HG02763 (cell line): ENCODE measurements at regions not wholly inside any gene's neighbourhood (a gene's known extent, or its start where the extent isn't known, plus 50 kb on each side); places are given as distances from the start of the nearest gene placed in this dataset.
"Not testable (repeated sequence)": the region's sequence is repeated elsewhere in the genome, so short reads cannot be mapped to it uniquely, and the experiment has no call there.

Source experiments
- ATAC-seq: cut with Tn5 transposase; IDR thresholded peaks from one replicate; pipeline ENCODE4 v1.9.1; 2021; ENCODE audit warnings: mild to moderate bottlenecking, moderate library complexity; ENCODE audit not compliant: unreplicated experiment

GRCh38 chr1:177432897-177433296 is 262.1 kb downstream of the BRINP2 start:
- no peak for ATAC-seq

DNA sequence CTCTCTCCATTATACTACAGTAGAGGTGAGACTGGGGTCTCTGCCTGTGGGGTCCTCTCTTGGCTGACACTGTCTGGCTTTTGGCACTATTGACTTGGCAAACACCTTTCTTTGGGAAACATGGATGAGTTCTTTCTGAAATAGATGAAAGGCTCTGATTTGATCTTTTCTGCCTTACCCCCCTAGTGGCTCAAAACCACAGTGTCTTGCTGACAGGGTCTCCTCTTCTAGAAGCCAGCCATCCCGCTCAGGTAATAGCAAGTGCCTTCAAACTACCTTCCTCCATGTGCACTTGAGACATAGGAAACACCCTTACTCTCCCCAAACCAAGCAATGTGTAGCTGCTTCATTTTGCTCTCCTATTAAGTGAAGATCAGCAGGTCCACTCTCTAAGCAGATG is 260.4 kb downstream of the BRINP2 start:
- no peak for ATAC-seq

DNA sequence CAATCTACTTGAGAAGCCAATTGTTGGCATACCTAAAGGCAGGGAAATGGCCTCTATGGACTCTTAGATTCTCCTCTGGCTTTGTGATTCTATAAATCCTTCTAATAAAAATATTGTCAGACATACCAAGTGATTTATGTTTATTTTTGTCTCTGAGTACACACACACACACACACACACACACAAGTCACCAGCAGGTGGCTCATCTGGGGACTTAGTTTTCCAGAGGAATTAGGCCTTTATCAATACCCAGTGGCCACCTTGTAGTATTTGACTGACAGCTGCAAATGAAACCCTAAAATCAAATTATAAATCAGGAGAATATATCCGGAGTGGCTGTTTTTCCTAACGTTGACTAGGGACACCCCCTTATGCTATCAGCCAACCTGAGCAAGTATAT is 258.5 kb downstream of the BRINP2 start:
- no peak for ATAC-seq

DNA sequence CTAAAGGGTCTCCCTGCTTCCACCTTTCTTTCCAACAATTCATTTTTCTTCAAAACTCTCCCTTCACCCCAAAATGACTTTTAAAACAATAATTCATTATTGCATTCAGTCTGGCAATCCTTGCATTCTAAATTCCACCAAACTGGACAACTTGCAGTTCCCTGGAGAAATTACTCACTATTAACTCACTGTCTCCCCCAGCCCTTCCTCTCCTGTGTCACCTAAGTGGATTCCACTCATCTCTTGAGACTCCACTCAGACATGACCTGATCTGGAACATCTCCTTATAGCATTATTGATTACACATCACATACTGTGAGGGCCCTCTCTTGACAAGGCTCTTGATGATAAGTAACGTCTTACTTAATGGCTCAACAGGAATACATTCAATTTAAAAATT is 257.1 kb downstream of the BRINP2 start:
- no peak for ATAC-seq

GRCh38 chr1:177426497-177426896 is 255.7 kb downstream of the BRINP2 start:
- no peak for ATAC-seq

GRCh38 chr1:177425199-177425598 is 254.4 kb downstream of the BRINP2 start:
- no peak for ATAC-seq

DNA sequence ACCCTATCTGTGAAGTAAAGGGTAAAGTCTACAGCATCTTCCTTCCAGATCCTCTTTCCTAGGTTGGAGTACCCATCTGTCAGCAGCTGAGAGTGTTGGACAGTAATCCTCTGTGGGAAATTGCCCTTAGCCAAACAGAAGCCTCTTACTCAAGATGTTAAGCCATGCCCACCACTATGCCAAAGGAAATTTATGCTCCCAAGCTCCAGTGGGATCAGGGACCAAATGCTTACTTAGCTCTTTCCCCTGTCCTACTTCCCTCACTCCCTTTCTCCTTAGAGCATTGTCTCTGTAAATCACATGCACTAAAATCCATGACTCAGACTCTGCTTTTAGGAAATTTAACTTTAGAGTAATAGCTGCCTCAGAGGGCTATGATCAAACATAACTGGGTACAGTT is 254.0 kb downstream of the BRINP2 start:
- ATAC-seq = no peak

DNA sequence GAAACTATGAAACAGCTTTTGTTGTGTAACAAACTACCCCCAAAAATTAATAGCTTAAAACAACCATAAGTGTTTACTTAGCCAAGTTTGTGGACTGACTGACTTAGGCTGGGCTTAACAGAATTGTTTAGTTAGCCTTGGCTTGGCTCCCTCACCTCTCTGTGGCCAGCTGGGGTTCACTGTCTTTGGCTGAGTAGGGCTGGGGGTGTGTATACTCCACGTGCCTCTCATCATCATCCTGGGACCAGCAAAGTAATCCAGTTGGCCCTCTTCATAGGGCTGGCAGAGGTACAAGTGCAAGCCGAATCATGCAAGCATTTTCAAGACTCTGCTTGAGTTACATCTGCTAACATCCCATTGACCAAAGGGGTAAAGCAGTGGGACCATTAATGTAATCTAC is 252.3 kb downstream of the BRINP2 start:
- no peak for ATAC-seq

GRCh38 chr1:177413982-177414596 is 243.3 kb downstream of the BRINP2 start:
- no peak for ATAC-seq

GRCh38 chr1:177411381-177411780 is 240.6 kb downstream of the BRINP2 start:
- ATAC-seq = no peak

GRCh38 chr1:177410179-177410766 is 239.5 kb downstream of the BRINP2 start:
- ATAC-seq = no peak

DNA sequence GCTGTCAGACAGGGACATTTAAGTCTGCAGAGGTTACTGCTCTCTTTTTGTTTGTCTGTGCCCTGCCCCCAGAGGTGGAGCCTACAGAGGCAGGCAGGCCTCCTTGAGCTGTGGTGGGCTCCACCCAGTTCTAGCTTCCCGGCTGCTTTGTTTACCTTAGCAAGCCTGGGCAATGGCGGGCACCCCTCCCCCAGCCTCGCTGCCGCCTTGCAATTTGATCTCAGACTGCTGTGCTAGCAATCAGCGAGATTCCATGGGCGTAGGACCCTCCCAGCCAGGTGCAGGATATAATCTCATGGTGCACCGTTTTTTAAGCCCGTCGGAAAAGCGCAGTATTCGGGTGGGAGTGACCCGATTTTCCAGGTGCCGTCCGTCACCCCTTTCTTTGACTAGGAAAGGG is 235.6 kb downstream of the BRINP2 start:
- not testable (repeated sequence) for ATAC-seq

GRCh38 chr1:177392336-177392735 is 221.6 kb downstream of the BRINP2 start:
- ATAC-seq = no peak

DNA sequence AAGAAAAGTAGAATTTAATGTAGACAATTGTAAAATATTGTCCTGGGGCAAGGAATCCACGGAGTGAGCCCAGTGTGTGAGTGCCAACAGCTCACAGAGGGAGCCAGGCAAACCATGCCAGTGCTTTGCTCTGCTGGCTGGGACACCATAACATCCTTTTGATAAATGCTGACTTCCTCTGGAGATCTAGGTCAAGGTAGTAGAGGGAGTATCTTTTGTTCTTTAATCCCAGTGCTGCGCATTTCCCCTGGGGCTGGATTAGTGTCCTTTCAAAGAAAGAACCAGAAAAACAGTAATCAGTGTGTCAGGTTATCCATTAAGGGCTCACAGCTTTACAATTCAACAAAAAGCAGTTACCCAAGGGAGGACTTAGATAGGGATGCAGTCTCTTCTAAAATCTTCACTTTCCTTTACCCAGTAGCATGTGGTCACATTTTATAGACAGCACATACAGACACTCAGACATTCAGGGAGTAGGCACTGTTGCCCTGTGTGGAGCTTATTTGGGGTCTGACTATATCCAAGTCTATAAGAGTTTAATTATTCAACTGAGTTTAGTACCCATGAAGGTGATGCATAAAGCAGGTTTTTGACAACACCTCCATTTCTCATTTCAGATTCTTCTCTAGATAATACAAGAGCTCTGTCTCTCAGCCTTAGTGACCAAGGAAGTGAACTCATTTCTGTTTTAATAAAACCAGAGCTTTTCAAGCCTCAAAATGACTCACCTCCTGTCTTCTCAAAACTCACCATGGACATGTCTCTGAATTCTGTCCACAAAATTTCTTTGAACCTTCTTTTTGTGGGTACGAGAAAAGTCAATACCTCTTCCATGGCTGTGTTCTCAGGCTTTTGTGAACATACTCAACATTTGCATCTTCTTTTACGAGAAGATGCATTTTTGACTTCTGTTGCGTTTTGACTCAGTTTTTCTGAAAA is 215.3 kb downstream of the BRINP2 start:
- ATAC-seq = no peak

DNA sequence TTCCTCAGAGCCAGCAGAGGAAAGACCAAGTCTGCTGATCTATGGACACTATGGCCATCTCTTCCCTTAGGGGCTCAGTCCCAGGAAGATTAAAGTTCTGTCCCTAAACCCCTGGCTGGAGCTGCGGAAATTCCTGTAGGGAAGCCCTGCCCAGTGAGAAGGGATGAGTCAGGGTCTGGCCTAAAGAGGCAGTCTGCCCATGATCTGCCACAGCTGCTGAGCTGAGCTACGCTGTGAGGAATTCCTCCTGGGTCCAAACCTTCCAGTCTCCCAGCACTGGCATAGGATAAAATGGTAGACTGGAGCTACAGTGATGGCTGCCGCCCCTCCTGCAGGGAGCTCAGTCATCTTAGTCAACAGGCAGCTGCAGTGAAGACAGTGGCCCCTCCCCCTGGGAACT is 213.7 kb downstream of the BRINP2 start:
- ATAC-seq = no peak

- ATAC-seq = no peak
These were observed 213.0 kb downstream of the BRINP2 start for GRCh38 chr1:177383715-177384114.

GRCh38 chr1:177377866-177378265 is 207.1 kb downstream of the BRINP2 start:
- no peak for ATAC-seq

- no peak for ATAC-seq
These were observed 197.5 kb downstream of the BRINP2 start for GRCh38 chr1:177368255-177368654.

DNA sequence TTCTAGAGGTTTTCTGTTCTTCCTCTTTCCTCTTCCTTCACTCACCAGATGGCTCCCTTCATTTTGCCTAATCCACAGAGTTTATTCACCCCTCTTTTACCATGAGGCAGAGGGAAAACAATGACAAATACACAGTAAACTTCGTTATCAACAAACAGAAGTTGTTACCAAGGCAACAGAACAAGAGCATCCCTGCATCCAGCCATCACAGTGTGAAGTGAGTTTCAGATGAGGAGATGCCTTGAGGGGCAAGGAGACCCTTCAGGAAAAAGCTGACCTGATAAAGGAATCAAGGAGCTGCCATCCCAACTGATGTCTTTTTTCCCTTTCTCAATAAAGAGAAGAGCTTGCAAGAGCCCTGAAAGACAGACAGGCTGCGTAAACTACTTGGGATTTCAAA is 195.3 kb downstream of the BRINP2 start:
- no peak for ATAC-seq

- ATAC-seq = no peak
These were observed 190.0 kb downstream of the BRINP2 start for GRCh38 chr1:177360791-177361190.

DNA sequence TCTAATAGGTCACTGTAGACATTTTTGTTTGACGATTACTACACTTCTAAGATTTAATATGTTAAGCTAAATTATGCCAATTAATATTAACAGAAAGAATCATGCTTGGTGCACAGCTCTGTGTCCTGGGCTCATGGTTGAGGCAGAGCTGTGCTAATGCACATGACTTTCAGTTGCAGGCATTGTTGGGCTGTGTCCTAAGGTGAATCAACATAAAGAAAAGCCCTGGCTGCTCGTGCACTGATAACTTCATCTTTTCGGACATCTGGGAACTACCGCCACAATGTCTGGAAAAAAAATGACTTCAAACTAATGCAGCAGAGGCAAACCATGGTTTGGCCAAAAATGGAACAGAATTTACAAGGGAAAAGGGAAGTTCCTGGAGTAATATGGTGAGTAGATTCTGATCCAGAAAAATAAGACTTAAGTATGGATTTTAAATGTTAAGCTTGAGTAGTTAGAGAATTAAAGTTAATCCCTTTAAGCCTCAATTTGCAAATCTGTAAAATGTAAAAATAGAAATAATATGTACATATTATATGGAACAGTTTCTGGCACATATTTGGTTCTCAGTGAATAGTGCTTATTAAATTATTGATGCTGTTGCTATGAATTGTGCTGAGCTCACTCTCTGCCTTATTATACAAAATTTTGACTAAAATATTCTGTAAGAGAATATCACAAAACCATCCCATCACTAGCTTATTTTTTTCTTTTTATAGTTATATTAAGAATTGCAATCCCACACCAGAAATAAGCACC is 186.1 kb downstream of the BRINP2 start:
- no peak for ATAC-seq
